NCI-H446 treated with DMSO at 0.1 percent for 48 hours (cell line): ENCODE measurements at regions not wholly inside any gene's neighbourhood (a gene's known extent, or its start where the extent isn't known, plus 50 kb on each side); places are given as distances from the start of the nearest gene placed in this dataset.
"Not testable (repeated sequence)": the region's sequence is repeated elsewhere in the genome, so short reads cannot be mapped to it uniquely, and the experiment has no call there.

Experiments
- DNase-seq: peaks from one replicate; lab custom pipeline; 2025; lab: John Stamatoyannopoulos, UW

GRCh38 chr12:60194678-60195077 is 598.8 kb downstream of the SLC16A7 start:
- DNase-seq = no peak

DNA sequence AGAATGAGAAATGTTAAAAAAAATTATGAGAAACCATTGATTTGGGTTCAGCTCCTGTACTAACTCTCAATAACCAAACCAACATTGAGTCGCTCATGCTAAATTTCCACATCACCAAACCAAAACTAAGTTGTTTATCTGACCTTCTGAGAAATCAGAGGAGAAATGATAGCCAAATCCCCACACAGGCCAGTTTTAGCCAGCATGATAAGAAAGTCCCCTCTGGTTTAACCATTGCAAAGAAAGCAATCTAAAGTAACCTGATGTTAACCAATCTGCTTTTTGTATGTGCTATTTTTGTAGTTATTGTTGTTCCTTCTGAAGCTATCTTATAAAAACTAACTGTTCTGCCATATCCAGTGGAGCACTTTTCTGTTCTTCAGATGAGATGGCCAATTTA is 599.7 kb downstream of the SLC16A7 start:
- DNase-seq = no peak

- no peak for DNase-seq
Measured at GRCh38 chr12:60196366-60196765, 600.5 kb downstream of the SLC16A7 start.

GRCh38 chr12:60197589-60197988 is 601.8 kb downstream of the SLC16A7 start:
- DNase-seq = no peak

DNA sequence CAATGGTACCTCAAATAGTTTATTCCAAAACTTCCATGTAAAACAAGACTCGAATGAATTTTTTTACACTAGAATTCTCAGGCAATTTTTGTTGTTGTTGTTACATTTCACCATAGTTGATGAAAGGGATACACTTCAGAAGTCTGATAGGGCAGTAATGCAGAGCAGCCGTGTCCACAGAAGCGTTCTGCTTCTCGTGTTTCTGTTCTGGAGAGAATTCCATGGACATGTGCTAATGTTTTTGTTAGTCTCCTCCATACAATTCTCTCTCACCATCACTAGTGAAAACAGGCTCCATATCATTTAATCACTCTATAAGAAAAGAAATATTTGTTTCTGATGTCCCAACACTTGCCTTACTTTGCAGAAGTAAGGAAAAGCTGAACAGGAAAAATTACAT is 606.1 kb downstream of the SLC16A7 start:
- no peak for DNase-seq

GRCh38 chr12:60205500-60205899 is 609.7 kb downstream of the SLC16A7 start:
- no peak for DNase-seq

DNA sequence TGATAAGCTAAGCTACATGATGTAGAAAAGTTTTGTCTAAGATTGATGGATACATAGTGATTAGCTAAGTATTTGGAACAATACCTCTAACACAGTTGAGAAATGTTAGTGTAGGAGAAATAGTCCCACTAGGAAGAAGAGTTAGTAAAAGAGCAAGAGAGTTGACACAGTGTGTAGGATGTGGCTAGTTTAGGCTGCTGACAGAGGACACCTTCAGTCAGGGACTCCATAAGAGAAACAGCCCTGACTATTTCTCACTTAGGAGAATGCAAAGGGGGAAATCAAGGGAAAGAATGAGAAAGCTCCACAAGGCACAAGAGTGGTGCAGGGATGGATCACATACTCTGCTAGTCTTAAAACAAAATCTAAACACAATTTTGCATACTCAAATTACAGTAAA is 613.7 kb downstream of the SLC16A7 start:
- no peak for DNase-seq

DNA sequence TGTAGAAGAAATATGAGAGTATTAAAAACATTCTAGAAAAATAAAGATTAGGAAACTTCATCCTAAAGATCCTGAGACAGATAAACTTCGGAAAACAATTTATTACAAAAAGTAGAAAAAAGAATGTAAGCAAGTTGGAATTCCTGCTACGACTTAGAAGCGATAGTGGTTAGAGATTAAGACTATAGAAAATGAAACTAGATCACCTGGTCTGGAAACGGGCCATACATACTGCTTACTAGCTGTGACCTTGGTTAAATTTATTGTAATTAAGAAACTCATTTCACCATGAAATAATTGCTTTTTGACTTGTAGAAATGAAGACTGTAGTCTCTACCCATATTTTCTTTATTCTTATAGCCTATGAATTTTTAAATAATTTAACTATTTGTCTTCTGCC is 614.1 kb downstream of the SLC16A7 start:
- no peak for DNase-seq

GRCh38 chr12:60210756-60211155 is 614.9 kb downstream of the SLC16A7 start:
- DNase-seq = no peak

DNA sequence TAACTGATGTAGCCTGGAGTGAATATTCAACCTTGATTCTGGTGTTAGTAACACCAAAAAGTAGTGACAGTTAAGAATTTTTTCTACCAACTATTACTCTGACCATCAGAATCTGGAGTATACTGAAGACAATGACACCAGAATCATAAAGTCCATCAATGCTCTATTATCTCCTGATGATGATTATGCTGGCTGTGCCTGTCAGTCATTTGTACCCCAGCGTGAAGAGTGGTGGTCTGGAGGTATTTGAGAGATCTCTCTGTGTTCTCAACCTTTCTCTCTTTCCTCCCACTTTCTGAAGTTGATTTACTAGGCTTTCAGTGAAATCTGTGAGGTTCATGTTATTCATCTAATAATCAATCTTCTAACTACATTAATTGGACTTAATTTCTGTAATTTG is 615.4 kb downstream of the SLC16A7 start:
- no peak for DNase-seq

GRCh38 chr12:60212159-60213000 is 616.6 kb downstream of the SLC16A7 start:
- DNase-seq = no peak

- not testable (repeated sequence) for DNase-seq
Measured at GRCh38 chr12:60213272-60213671, 617.4 kb downstream of the SLC16A7 start.

GRCh38 chr12:60216226-60216625 is 620.4 kb downstream of the SLC16A7 start:
- DNase-seq = no peak

- no peak for DNase-seq
Measured at GRCh38 chr12:60223242-60223641, 627.4 kb downstream of the SLC16A7 start.

- no peak for DNase-seq
Measured at GRCh38 chr12:60225216-60226000, 629.6 kb downstream of the SLC16A7 start.

DNA sequence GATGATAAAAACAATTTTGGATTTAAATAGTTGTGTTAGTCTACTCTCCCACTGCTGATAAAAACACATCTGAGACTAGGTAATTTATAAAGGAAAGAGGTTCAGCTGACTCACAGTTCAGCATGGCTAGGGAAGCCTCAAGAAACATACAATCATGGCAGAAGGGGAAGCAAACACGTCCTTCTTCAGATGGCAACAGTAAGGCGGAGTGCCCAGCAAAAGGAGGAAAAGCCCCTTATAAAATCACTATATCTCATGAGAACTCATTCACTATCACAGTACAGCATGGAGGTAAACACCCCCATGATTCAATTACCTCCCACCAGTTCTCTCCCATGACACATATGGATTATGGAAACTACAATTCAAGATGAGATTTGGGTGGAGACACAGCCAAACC is 632.1 kb downstream of the SLC16A7 start:
- no peak for DNase-seq

DNA sequence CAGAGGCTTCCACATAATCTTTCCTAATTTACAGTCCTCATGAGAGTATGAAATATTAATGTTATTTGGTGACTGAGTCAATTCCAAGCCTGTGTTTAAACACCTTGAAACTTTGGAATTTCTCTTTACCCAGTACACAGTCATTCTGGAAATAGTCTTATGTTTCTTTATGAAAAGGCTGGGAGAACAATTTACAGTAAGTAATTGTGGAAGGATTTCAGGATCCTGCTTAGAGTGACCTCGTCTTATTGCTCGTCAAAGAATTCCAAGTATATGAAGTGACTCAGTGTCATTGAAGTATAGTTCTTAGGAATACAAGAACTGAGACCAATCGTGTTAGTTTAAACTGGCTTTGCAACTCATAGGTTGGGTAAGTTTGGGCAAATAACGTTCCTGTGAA is 634.2 kb downstream of the SLC16A7 start:
- DNase-seq = no peak

DNA sequence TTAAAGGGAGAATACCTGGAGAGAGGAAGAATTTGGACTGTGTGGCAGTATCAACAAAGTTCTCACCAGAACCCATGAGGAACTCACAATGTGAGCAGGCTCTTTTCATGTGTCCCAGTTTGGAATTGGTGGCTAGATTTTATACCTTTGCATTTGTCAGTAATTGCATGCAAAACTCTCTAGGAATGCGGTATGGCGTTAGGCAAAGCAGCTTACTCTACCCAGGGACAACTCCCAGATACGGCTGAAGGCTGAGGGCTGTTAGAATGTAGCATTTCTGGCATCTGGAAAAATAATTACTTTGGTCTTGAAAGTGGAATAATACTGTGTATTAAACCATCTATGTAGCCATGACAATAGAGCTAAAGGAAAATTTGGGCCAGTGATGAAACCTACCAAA is 635.5 kb downstream of the SLC16A7 start:
- DNase-seq = no peak

DNA sequence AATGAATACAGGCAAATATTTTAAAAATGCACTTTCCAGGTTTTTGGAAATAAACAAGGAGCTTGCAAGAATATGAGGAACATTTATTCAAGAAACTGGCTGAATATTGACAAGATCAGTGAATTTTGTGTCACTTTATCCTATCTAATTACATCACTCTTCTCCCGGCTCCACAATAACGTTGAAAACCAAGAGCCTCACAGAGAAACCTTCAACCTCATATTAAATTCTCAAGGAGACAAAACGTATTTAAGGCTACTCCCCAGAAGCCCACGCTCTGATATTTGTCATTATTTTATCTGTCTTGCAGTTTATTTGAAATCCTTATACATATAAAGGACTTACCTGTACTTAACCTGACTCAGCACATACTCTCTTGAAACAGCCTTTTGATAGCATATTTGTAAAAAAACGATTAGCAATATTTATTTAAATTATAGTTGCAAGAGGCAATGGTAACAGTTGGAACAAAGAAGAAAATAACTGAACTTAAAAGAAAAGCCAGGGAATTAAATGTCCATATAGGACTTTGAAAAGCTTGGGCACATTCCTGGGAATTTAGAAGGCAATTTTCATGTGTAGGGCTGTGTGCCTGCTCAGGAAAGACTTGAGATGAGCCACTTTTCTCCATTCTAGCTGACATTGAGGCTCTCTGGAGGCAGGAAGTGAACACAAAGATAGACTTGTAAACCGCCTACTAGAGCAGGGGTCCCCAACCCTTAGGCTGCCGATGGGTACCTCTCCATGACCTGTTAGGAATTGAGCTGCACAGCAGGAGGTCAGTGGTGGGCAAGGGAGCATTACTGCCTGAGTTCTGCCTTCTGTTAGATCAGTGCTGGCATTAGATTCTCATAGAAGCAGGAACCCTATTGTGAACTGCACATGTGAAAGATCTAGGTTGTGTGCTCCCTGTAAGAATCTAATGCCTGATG is 636.4 kb downstream of the SLC16A7 start:
- DNase-seq = no peak

DNA sequence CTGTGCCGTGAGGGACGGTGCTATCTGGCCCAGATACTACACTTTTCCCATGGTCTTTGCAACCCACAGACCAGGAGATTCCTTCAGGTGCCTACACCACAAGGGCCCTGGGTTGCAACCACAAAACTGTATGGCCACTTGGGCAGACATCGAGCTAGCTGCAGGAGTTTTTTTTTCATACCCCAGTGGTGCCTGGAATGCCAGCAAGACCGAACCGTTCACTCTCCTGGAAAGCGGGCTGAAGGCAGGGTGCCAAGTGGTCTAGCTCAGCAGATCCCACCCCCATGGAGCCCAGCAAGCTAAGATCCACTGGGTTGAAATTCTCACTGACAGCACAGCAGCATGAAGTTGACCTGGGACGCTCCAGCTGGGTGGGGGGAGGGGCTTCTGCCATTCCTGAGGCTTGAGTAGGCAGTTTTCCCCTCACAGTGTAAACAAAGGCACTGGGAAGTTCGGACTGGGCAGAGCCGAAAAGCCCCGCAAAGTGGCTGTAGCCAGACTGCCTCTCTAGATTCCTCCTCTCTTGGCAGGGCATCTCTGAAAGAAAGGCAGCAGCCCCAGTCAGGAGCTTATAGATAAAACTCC is 638.9 kb downstream of the SLC16A7 start:
- DNase-seq = not testable (repeated sequence)

DNA sequence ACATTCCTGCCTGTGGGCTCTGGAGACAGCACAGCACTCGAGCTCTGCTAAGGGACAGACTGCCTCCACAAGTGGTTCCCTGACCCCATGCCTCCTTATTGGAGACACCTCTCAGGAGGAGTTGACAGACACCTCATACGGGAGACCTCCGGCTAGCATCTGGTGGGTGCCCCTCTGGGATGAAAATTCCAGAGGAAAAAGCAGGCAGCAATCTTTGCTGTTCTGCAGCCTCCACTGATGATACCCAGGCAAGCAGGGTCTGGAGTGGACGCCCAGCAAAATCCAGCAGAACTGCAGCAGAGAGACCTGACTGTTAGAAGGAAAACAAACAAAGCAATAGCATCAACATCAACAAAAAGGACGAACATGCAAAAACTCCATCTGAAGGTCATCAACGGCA is 639.4 kb downstream of the SLC16A7 start:
- DNase-seq = no peak

GRCh38 chr12:60236416-60236815 is 640.6 kb downstream of the SLC16A7 start:
- DNase-seq = not testable (repeated sequence)
